ENCODE measurements at regions not wholly inside any gene's neighbourhood (a gene's known extent, or its start where the extent isn't known, plus 50 kb on each side); places are given as distances from the start of the nearest gene placed in this dataset.

DNA sequence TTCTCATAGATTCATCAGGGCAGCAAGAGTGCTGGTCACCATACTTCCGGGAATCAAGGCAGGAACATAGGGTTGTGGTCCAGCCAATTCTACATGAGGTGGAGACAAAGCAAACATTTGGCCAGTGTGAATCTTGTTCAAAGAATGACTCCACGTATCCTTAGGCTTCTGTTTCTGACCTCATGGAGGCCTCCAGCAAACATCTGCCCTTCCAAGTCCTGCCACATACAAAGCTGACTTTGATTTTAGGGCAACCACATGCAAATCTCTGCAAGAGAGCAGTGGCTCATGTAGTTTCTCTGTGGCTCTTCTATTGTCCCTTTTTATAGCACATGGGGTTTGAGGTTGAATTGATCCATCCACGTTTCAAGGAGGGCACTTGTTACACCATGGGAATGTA, 132.1 kb upstream of the MMADHC start:
- H4K20me1 ChIP-seq (ENCODE audit: control insufficient read depth, insufficient read depth, insufficient read length) = no peaks in the 10 kb centered on the region
- H4K5ac ChIP-seq (ENCODE audit: insufficient read length, low read depth, low read length) = no peak overlapping the region
- H3K27ac ChIP-seq (ENCODE audit: insufficient read length, low read depth, low read length) = no peak overlapping the region
- H3K4ac ChIP-seq (ENCODE audit: low read depth, low read length) = no peak overlapping the region
- H2BK5ac ChIP-seq (ENCODE audit: insufficient read length, low read length) = no peak overlapping the region
- no peaks in the 10 kb centered on the region for H3K27me3 ChIP-seq (ENCODE audit: insufficient read depth, low read length)
- no peak overlapping the region for H2BK20ac ChIP-seq (ENCODE audit: low read depth, low read length, poor library complexity, severe bottlenecking)
- no peak overlapping the region for H3K18ac ChIP-seq (ENCODE audit: insufficient read length, low read depth, low read length)
- no peaks in the 10 kb centered on the region for H3K79me1 ChIP-seq (ENCODE audit: insufficient read depth, low read depth, low read length, poor library complexity, severe bottlenecking)
- H2AFZ ChIP-seq (ENCODE audit: low read length) = no peak overlapping the region
- Mint-ChIP-seq H3K36me3 (ENCODE audit: insufficient read depth in 1 of 3, low read depth in 3 of 3) (no peaks in the 10 kb centered on the region), H3K4me1 (peaks cover 12 to 15% of the 10 kb centered on the region in 2 experiments), H3K27ac (no peak overlapping the region), H3K9me3 (no peaks in the 10 kb centered on the region; a peak in 1 of 5 replicates), H3K27me3 (ENCODE audit: low read depth) (no peaks in the 10 kb centered on the region), H3K4me3 (no peak overlapping the region)
- no peak overlapping the region for H2BK15ac ChIP-seq (ENCODE audit: low read depth, low read length)
- TF ChIP-seq, protein P1, sequence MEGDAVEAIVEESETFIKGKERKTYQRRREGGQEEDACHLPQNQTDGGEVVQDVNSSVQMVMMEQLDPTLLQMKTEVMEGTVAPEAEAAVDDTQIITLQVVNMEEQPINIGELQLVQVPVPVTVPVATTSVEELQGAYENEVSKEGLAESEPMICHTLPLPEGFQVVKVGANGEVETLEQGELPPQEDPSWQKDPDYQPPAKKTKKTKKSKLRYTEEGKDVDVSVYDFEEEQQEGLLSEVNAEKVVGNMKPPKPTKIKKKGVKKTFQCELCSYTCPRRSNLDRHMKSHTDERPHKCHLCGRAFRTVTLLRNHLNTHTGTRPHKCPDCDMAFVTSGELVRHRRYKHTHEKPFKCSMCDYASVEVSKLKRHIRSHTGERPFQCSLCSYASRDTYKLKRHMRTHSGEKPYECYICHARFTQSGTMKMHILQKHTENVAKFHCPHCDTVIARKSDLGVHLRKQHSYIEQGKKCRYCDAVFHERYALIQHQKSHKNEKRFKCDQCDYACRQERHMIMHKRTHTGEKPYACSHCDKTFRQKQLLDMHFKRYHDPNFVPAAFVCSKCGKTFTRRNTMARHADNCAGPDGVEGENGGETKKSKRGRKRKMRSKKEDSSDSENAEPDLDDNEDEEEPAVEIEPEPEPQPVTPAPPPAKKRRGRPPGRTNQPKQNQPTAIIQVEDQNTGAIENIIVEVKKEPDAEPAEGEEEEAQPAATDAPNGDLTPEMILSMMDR (conservative IDR thresholded peaks at IDR 0.05) = no peak
- H2BK12ac ChIP-seq (ENCODE audit: insufficient read length, low read depth, low read length) = no peak overlapping the region
- no peak overlapping the region for H3K4me2 ChIP-seq (ENCODE audit: insufficient read depth, insufficient read length, low read length)
- no peaks in the 10 kb centered on the region for H3K79me2 ChIP-seq (ENCODE audit: insufficient read depth, low read length)
- WGBS (ENCODE audit: extremely low coverage, insufficient read length, low lambda C conversion rate) = no CpG with 5 or more reads among the region's 3 CpGs
- H3K9ac ChIP-seq (ENCODE audit: extremely low read depth, insufficient read length, low read length) = no peak overlapping the region
- H4K8ac ChIP-seq (replicated peaks; ENCODE audit: insufficient read length, low read depth, low read length) = no peak overlapping the region
- H3K23me2 ChIP-seq (ENCODE audit: insufficient read length, low read depth, low read length, poor library complexity, severe bottlenecking) = no peaks in the 10 kb centered on the region
- no peak overlapping the region for H3K56ac ChIP-seq (ENCODE audit: insufficient read length, low read depth, low read length)
- H3K9me3 ChIP-seq (ENCODE audit: control insufficient read depth, low read depth, low read length) = no peaks in the 10 kb centered on the region
- H2AK5ac ChIP-seq (ENCODE audit: insufficient read length, low read length) = no peak overlapping the region
- H3T11ph ChIP-seq (ENCODE audit: low read length) = no peak overlapping the region
- H3K14ac ChIP-seq (ENCODE audit: insufficient read depth, low read length) = no peak overlapping the region
- H3K4me1 ChIP-seq (ENCODE audit: insufficient read depth, low read length) = no peaks in the 10 kb centered on the region; the same call in 1 of the 2 replicates
- no peak for DNase-seq
- no peak overlapping the region for H3K23ac ChIP-seq (ENCODE audit: insufficient read length, low read depth, low read length)
- no peak overlapping the region for H4K91ac ChIP-seq (ENCODE audit: insufficient read length, low read depth, low read length)
- no peak overlapping the region for H2BK120ac ChIP-seq (ENCODE audit: low read depth, low read length, poor library complexity, severe bottlenecking)
